SK-N-SH (cell line): ENCODE measurements at regions not wholly inside any gene's neighbourhood (a gene's known extent, or its start where the extent isn't known, plus 50 kb on each side); places are given as distances from the start of the nearest gene placed in this dataset.

Experiments
- ELF1 ChIP-seq: IDR thresholded peaks from 2 replicates; pipeline ENCODE4 v1.4.0; 2012
- EZH2phosphoT487 ChIP-seq: fragments of 200-600 bp; sonication (generic); IDR thresholded peaks from 2 replicates; pipeline ENCODE4 v1.6.1; 2017; ENCODE audit warnings: low read depth, mixed run types, mild to moderate bottlenecking, antibody characterized with exemption, moderate library complexity, borderline replicate concordance
- GATA2 ChIP-seq: sonication (generic); formaldehyde crosslinking; IDR thresholded peaks from 2 replicates; pipeline ENCODE4 v1.5.0; 2020; ENCODE audit warnings: mild to moderate bottlenecking, missing genetic modification reagents
- RAD21 ChIP-seq: IDR thresholded peaks from 2 replicates; pipeline ENCODE4 v1.6.1; 2012; ENCODE audit warnings: mild to moderate bottlenecking, low read length
- RCOR1 ChIP-seq: fragments of 150-350 bp; IDR thresholded peaks from 2 replicates; pipeline ENCODE4 v1.6.1; 2017; ENCODE audit warnings: antibody characterized with exemption, low read length
- USF2 ChIP-seq: fragments of 150-350 bp; IDR thresholded peaks from 2 replicates; pipeline ENCODE4 v1.6.1; 2017; ENCODE audit warnings: antibody characterized with exemption, low read length, low read depth, borderline replicate concordance
- TF ChIP-seq, protein P1 (sequence below): IDR thresholded peaks from 2 replicates; pipeline ENCODE4 v1.4.0; 2012; ENCODE audit warnings: low read depth

DNA sequence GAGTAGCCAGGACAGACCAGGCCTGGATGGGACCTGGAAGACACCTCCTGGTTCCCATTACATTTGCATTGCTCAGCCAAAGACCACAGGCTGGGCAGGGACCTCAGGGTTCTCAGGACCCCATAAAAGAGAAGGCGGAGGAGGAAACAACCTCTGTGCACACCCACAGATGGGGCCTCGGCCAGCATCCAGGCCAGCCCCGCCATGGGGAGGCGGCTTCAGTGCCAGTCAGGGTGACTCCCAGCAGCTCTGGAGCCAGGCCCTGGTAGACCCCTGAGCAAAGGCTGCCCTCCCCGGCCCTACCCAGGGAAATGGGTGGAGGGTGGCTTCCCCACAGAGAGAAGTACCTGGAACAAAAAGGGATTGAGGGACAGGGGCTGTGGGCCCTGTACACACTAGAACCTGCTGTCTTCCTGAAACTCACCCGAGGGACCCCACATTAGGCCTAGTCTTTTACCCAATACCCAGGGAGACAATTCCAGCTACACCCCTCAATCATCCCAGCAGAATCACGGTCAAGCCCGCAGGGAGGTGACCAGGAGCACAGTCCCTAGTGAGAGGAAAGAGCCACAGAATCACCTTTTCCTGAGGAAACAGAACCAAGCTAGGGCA lies 64.5 kb downstream of the PSMG1 start:
- TF ChIP-seq USF2 (no peak), RCOR1 (no peak), EZH2phosphoT487 (no peak), ELF1 (no peak), RAD21 (no peak), GATA2 (CRISPR knock-in tag) (no peak)
- TF ChIP-seq, protein P1, sequence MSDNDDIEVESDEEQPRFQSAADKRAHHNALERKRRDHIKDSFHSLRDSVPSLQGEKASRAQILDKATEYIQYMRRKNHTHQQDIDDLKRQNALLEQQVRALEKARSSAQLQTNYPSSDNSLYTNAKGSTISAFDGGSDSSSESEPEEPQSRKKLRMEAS = no peak
